ENCODE measurements at regions not wholly inside any gene's neighbourhood (a gene's known extent, or its start where the extent isn't known, plus 50 kb on each side); places are given as distances from the start of the nearest gene placed in this dataset.

DNA sequence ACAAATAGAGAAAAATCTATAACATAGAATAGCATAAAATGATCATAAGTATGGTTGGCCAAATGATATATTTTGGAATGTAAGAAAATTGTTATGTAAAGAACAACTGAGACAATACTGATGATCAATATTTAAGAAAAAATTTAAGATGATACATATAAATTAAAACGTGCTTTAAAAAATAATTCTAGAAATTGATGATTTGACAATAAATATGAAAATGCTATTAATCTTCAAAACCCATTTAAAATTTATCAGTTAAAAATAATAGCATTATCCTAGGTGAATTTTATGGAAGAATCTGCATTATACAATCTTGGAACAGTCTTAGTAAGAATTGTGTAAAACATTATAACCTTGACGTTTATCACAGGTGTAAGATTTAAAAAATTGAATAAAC lies 95.1 kb upstream of the DACH1 start:
- TF ChIP-seq EP300 (IDR thresholded peaks at IDR 0.05; ENCODE audit: borderline replicate concordance) (no peak), TAF1 (IDR thresholded peaks at IDR 0.05; ENCODE audit: low read depth) (no peak), YY1 (IDR thresholded peaks at IDR 0.05; ENCODE audit: low read depth) (no peak), CREB1 (IDR thresholded peaks at IDR 0.05; ENCODE audit: low read depth) (no peak), EGR1 (IDR thresholded peaks at IDR 0.05) (no peak), CEBPB (IDR thresholded peaks at IDR 0.05) (no peak), TCF12 (IDR thresholded peaks at IDR 0.05; ENCODE audit: low read depth) (no peak), FOXM1 (IDR thresholded peaks at IDR 0.05; ENCODE audit: borderline replicate concordance, low read depth) (no peak), ZBTB7A (IDR thresholded peaks at IDR 0.05; ENCODE audit: low read depth) (no peak), NFIC (IDR thresholded peaks at IDR 0.05) (no peak), RAD21 (IDR thresholded peaks at IDR 0.05; ENCODE audit: low read depth) (no peak)
- TF ChIP-seq, protein P1, sequence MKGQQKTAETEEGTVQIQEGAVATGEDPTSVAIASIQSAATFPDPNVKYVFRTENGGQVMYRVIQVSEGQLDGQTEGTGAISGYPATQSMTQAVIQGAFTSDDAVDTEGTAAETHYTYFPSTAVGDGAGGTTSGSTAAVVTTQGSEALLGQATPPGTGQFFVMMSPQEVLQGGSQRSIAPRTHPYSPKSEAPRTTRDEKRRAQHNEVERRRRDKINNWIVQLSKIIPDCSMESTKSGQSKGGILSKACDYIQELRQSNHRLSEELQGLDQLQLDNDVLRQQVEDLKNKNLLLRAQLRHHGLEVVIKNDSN (IDR thresholded peaks at IDR 0.05): no peak
- TF ChIP-seq, protein P2, sequence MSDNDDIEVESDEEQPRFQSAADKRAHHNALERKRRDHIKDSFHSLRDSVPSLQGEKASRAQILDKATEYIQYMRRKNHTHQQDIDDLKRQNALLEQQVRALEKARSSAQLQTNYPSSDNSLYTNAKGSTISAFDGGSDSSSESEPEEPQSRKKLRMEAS (IDR thresholded peaks at IDR 0.05): no peak
- TF ChIP-seq, protein P3, sequence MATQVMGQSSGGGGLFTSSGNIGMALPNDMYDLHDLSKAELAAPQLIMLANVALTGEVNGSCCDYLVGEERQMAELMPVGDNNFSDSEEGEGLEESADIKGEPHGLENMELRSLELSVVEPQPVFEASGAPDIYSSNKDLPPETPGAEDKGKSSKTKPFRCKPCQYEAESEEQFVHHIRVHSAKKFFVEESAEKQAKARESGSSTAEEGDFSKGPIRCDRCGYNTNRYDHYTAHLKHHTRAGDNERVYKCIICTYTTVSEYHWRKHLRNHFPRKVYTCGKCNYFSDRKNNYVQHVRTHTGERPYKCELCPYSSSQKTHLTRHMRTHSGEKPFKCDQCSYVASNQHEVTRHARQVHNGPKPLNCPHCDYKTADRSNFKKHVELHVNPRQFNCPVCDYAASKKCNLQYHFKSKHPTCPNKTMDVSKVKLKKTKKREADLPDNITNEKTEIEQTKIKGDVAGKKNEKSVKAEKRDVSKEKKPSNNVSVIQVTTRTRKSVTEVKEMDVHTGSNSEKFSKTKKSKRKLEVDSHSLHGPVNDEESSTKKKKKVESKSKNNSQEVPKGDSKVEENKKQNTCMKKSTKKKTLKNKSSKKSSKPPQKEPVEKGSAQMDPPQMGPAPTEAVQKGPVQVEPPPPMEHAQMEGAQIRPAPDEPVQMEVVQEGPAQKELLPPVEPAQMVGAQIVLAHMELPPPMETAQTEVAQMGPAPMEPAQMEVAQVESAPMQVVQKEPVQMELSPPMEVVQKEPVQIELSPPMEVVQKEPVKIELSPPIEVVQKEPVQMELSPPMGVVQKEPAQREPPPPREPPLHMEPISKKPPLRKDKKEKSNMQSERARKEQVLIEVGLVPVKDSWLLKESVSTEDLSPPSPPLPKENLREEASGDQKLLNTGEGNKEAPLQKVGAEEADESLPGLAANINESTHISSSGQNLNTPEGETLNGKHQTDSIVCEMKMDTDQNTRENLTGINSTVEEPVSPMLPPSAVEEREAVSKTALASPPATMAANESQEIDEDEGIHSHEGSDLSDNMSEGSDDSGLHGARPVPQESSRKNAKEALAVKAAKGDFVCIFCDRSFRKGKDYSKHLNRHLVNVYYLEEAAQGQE (IDR thresholded peaks at IDR 0.05; ENCODE audit: low read depth): no peak
